ENCODE measurements at regions not wholly inside any gene's neighbourhood (a gene's known extent, or its start where the extent isn't known, plus 50 kb on each side); places are given as distances from the start of the nearest gene placed in this dataset.

DNA sequence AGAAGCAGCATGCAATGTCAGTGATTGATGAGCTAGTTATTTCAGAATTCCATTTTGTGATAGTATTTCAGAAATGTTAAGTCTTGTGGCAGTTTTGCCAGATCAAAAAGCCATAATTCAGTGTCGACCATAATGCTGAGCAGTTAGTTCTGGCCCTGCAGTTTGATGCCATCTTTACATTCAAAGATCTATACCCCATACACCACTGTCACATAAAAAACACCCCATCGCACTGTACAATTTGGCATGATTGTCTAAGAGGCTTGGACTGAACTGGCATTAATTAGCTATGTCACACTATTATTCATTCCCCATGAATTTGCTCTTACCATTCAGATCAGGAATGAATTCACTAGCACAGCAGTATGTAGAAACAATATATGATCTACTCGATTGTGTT lies 127.7 kb upstream of the EPHA3 start:
- H3K4me3 ChIP-seq (ENCODE audit: low read length in 3 of 3): no peak overlapping the region
- H3K27ac ChIP-seq (ENCODE audit: low read depth, low read length): no peak overlapping the region
- H3K36me3 ChIP-seq (ENCODE audit: control insufficient read depth in 3 of 3, insufficient read depth in 3 of 3, low read length in 3 of 3): no peaks in the 10 kb centered on the region
- no peaks in the 10 kb centered on the region for H3K9me3 ChIP-seq (ENCODE audit: control insufficient read depth in 3 of 3, low read length in 3 of 3)
- no peaks in the 10 kb centered on the region for H3K4me1 ChIP-seq (ENCODE audit: control insufficient read depth in 3 of 3, insufficient read depth in 3 of 3, low read length in 3 of 3)
- no peaks in the 10 kb centered on the region for H3K27me3 ChIP-seq (ENCODE audit: control insufficient read depth in 3 of 3, insufficient read depth in 3 of 3, low read length in 3 of 3)
- no peak overlapping the region for H3K9ac ChIP-seq (ENCODE audit: low read depth in 1 of 3, low read length in 3 of 3)

DNA sequence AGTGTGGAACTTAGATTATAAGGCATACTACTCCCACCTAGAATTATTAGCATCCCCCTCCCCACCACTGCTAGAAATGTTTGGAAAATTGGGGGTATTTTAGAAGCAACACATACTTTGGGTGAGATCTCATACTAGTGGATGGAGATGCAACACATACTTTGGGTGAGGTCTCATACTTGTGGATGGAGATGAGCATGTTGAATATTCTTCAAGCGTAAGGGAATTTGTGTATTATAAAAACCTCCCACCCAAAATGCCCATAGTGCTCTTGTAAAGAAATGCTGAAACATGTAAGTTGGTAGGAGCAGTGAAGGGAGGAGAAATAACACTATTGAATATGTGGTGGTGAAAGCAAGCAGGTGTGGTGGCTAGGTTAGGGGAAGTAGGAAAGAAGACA lies 124.0 kb upstream of the EPHA3 start:
- H3K36me3 ChIP-seq (ENCODE audit: control insufficient read depth in 3 of 3, insufficient read depth in 3 of 3, low read length in 3 of 3): no peaks in the 10 kb centered on the region
- H3K4me1 ChIP-seq (ENCODE audit: control insufficient read depth in 3 of 3, insufficient read depth in 3 of 3, low read length in 3 of 3): no peaks in the 10 kb centered on the region
- no peak overlapping the region for H3K9ac ChIP-seq (ENCODE audit: low read depth in 1 of 3, low read length in 3 of 3)
- H3K27me3 ChIP-seq (ENCODE audit: control insufficient read depth in 3 of 3, insufficient read depth in 3 of 3, low read length in 3 of 3): no peaks in the 10 kb centered on the region
- H3K4me3 ChIP-seq (ENCODE audit: low read length in 3 of 3): no peak overlapping the region
- H3K9me3 ChIP-seq (ENCODE audit: control insufficient read depth in 3 of 3, low read length in 3 of 3): no peaks in the 10 kb centered on the region
- no peak overlapping the region for H3K27ac ChIP-seq (ENCODE audit: low read depth, low read length)

DNA sequence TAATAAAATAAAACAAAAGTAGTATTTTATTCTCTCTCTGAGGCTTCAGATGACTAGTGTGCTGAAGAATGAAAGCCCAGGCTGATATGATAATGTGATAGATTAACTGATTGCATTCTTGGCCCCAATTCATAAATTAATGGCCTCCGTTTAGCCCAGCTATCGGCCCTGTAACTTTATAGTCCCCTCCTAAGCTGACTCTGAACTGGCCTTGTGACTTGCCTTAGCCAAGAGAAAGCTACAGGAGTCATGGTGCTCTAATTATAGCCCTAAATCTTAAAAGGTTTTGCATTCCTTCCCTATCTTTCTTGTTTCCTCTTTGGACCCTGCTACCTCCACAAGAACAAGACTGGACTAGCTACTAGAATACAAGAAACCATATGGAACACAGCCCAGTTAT lies 123.2 kb upstream of the EPHA3 start:
- H3K4me1 ChIP-seq (ENCODE audit: control insufficient read depth in 3 of 3, insufficient read depth in 3 of 3, low read length in 3 of 3): no peaks in the 10 kb centered on the region
- no peak overlapping the region for H3K27ac ChIP-seq (ENCODE audit: low read depth, low read length)
- H3K27me3 ChIP-seq (ENCODE audit: control insufficient read depth in 3 of 3, insufficient read depth in 3 of 3, low read length in 3 of 3): no peaks in the 10 kb centered on the region
- no peaks in the 10 kb centered on the region for H3K36me3 ChIP-seq (ENCODE audit: control insufficient read depth in 3 of 3, insufficient read depth in 3 of 3, low read length in 3 of 3)
- H3K9ac ChIP-seq (ENCODE audit: low read depth in 1 of 3, low read length in 3 of 3): no peak overlapping the region
- H3K9me3 ChIP-seq (ENCODE audit: control insufficient read depth in 3 of 3, low read length in 3 of 3): no peaks in the 10 kb centered on the region
- no peak overlapping the region for H3K4me3 ChIP-seq (ENCODE audit: low read length in 3 of 3)

DNA sequence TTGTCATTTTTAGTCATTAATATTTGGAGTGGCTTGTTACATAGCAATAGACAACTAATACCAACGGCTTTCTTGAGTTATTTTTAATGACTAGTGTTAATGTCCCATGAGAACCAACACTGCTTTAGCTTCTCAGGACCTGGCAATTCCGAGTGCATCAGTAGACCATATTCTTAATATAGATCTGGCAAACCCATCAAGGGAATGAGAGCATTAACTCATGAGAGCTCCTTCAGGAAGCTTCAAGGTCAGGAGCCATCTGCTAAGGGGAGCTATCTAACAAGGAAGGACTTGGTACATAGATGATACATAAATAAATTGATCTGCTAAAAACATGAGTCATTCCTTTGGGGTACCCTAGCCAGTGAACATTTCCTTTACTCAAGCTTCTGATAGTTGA lies 122.6 kb upstream of the EPHA3 start:
- Histone ChIP-seq H3K36me3 (ENCODE audit: control insufficient read depth in 3 of 3, insufficient read depth in 3 of 3, low read length in 3 of 3) (no peaks in the 10 kb centered on the region), H3K4me3 (ENCODE audit: low read length in 3 of 3) (no peak overlapping the region), H3K9ac (ENCODE audit: low read depth in 1 of 3, low read length in 3 of 3) (no peak overlapping the region), H3K4me1 (ENCODE audit: control insufficient read depth in 3 of 3, insufficient read depth in 3 of 3, low read length in 3 of 3) (no peaks in the 10 kb centered on the region), H3K27me3 (ENCODE audit: control insufficient read depth in 3 of 3, insufficient read depth in 3 of 3, low read length in 3 of 3) (no peaks in the 10 kb centered on the region), H3K27ac (ENCODE audit: low read depth, low read length) (no peak overlapping the region), H3K9me3 (ENCODE audit: control insufficient read depth in 3 of 3, low read length in 3 of 3) (no peaks in the 10 kb centered on the region)

DNA sequence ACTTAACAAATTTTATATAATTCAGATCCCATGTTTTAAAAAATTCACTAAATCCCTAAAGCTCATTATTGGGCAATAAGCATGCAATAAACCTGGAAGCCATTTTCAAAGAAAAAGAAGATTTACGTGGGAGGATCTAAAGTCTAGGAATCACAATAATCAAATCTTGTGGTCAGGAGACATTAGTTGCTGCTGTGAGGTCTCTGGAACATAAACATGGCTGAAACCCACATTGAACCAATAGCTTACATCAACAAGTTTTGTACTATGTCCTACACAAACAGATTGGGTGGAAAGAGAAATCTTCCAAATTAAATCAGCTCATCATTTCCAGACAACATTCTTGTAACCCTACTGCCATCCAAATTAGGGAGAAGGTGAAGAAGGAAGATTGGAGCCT lies 121.9 kb upstream of the EPHA3 start:
- Histone ChIP-seq H3K36me3 (ENCODE audit: control insufficient read depth in 3 of 3, insufficient read depth in 3 of 3, low read length in 3 of 3) (no peaks in the 10 kb centered on the region), H3K9me3 (ENCODE audit: control insufficient read depth in 3 of 3, low read length in 3 of 3) (no peaks in the 10 kb centered on the region), H3K9ac (ENCODE audit: low read depth in 1 of 3, low read length in 3 of 3) (no peak overlapping the region), H3K4me1 (ENCODE audit: control insufficient read depth in 3 of 3, insufficient read depth in 3 of 3, low read length in 3 of 3) (no peaks in the 10 kb centered on the region), H3K4me3 (ENCODE audit: low read length in 3 of 3) (no peak overlapping the region), H3K27ac (ENCODE audit: low read depth, low read length) (no peak overlapping the region), H3K27me3 (ENCODE audit: control insufficient read depth in 3 of 3, insufficient read depth in 3 of 3, low read length in 3 of 3) (no peaks in the 10 kb centered on the region)

DNA sequence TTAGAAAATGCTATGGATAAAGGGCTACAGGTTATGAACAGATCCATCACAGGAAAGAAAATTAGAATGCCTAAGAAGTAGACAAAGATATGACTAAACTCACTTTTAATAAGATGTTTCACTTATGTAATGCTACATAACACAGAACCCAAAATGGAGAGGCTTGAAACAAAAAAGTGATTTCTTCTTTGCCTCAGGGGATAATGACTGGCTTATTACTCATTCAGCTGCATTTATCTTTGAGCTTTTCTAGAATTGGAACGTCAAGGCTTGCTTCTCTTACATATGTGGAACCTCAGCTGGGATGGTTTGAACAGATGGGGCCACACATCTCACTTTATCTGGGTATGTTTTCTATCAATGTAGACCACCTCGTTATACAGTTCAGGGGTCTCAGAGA lies 120.6 kb upstream of the EPHA3 start:
- no peaks in the 10 kb centered on the region for H3K27me3 ChIP-seq (ENCODE audit: control insufficient read depth in 3 of 3, insufficient read depth in 3 of 3, low read length in 3 of 3)
- no peak overlapping the region for H3K9ac ChIP-seq (ENCODE audit: low read depth in 1 of 3, low read length in 3 of 3)
- H3K36me3 ChIP-seq (ENCODE audit: control insufficient read depth in 3 of 3, insufficient read depth in 3 of 3, low read length in 3 of 3): no peaks in the 10 kb centered on the region
- no peak overlapping the region for H3K27ac ChIP-seq (ENCODE audit: low read depth, low read length)
- no peak overlapping the region for H3K4me3 ChIP-seq (ENCODE audit: low read length in 3 of 3)
- no peaks in the 10 kb centered on the region for H3K9me3 ChIP-seq (ENCODE audit: control insufficient read depth in 3 of 3, low read length in 3 of 3)
- H3K4me1 ChIP-seq (ENCODE audit: control insufficient read depth in 3 of 3, insufficient read depth in 3 of 3, low read length in 3 of 3): no peaks in the 10 kb centered on the region

DNA sequence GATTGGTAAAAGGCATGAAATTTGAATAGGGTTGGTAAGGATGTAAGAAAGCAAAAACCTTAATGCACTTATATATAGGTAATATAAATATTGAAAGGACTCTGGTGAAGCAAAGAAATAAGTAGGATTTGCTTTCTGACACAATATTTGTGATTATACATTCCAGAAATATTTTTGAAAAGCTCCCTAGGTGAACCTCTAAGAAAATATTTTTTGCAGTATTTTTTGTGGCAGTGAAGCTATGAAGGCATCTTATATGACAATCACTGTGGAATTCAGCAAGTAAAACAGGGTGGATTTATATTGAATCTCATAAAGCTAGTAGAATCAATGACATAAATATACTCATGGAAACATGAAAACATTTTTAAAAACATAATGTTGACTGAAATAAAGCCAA lies 119.6 kb upstream of the EPHA3 start:
- no peaks in the 10 kb centered on the region for H3K27me3 ChIP-seq (ENCODE audit: control insufficient read depth in 3 of 3, insufficient read depth in 3 of 3, low read length in 3 of 3)
- H3K36me3 ChIP-seq (ENCODE audit: control insufficient read depth in 3 of 3, insufficient read depth in 3 of 3, low read length in 3 of 3): no peaks in the 10 kb centered on the region
- no peak overlapping the region for H3K9ac ChIP-seq (ENCODE audit: low read depth in 1 of 3, low read length in 3 of 3)
- H3K9me3 ChIP-seq (ENCODE audit: control insufficient read depth in 3 of 3, low read length in 3 of 3): no peaks in the 10 kb centered on the region
- no peak overlapping the region for H3K27ac ChIP-seq (ENCODE audit: low read depth, low read length)
- H3K4me3 ChIP-seq (ENCODE audit: low read length in 3 of 3): no peak overlapping the region
- no peaks in the 10 kb centered on the region for H3K4me1 ChIP-seq (ENCODE audit: control insufficient read depth in 3 of 3, insufficient read depth in 3 of 3, low read length in 3 of 3)

DNA sequence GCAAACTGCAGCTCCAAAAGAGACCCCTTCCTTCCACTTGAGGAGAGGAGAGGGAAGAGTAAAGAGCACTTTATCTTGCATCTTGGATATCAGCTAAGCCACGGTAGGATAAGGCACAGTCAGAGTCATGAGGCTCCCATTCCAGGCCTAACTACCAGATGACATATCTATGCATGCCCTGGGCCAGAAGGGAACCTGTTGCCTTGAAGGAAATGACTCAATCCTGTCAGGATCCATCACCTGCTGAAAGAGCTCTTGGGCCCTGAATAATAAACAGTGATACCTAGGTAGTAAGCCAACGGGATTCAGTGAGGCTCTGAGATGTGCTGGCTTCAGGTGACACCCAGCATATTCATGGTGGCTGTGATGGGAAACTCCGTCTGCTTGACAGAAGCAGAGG lies 118.5 kb upstream of the EPHA3 start:
- Histone ChIP-seq H3K4me3 (ENCODE audit: low read length in 3 of 3) (no peak overlapping the region), H3K9ac (ENCODE audit: low read depth in 1 of 3, low read length in 3 of 3) (no peak overlapping the region), H3K9me3 (ENCODE audit: control insufficient read depth in 3 of 3, low read length in 3 of 3) (no peaks in the 10 kb centered on the region), H3K27ac (ENCODE audit: low read depth, low read length) (no peak overlapping the region), H3K36me3 (ENCODE audit: control insufficient read depth in 3 of 3, insufficient read depth in 3 of 3, low read length in 3 of 3) (no peaks in the 10 kb centered on the region), H3K4me1 (ENCODE audit: control insufficient read depth in 3 of 3, insufficient read depth in 3 of 3, low read length in 3 of 3) (no peaks in the 10 kb centered on the region), H3K27me3 (ENCODE audit: control insufficient read depth in 3 of 3, insufficient read depth in 3 of 3, low read length in 3 of 3) (no peaks in the 10 kb centered on the region)

DNA sequence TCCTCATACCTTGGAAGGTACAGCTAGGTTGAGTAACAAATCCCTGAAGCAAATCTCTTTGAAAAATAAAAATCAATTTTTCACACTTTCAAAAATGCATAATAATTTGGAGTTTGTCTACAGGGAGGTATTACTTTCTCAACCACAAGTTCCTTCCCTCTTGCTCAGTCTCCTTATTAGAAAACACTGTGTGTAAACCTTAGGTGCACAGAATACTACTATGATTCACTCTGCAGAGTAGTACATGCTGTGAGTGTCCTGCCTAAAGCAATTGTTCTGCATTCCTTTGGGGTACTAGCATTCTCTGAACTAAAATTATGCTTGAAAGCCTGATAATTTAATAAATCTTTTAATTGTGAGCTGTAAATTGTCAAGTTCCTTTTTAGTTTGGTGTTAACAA lies 115.9 kb upstream of the EPHA3 start:
- Histone ChIP-seq H3K4me1 (ENCODE audit: control insufficient read depth in 3 of 3, insufficient read depth in 3 of 3, low read length in 3 of 3) (no peaks in the 10 kb centered on the region), H3K4me3 (ENCODE audit: low read length in 3 of 3) (no peak overlapping the region), H3K36me3 (ENCODE audit: control insufficient read depth in 3 of 3, insufficient read depth in 3 of 3, low read length in 3 of 3) (no peaks in the 10 kb centered on the region), H3K27me3 (ENCODE audit: control insufficient read depth in 3 of 3, insufficient read depth in 3 of 3, low read length in 3 of 3) (no peaks in the 10 kb centered on the region), H3K9ac (ENCODE audit: low read depth in 1 of 3, low read length in 3 of 3) (no peak overlapping the region), H3K9me3 (ENCODE audit: control insufficient read depth in 3 of 3, low read length in 3 of 3) (no peaks in the 10 kb centered on the region), H3K27ac (ENCODE audit: low read depth, low read length) (no peak overlapping the region)

DNA sequence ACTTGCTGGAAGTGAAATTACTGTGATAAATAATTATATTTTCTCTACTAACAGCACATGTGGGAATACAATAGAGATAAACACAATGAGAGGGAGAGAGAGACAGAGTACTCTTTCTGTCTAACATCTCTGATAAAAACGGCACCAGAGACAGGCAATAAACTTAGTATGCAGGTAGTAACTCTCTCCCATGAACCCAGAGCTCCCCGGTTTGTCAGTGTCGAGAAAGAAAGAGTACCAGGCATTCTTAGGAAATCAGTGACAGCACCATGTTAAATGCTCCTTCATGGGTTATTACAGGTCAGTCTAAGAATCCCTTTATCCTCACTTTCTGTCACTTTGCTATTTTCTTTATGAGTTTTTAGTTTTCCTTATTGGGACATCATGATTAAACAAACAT lies 110.7 kb upstream of the EPHA3 start:
- Histone ChIP-seq H3K4me1 (ENCODE audit: control insufficient read depth in 3 of 3, insufficient read depth in 3 of 3, low read length in 3 of 3) (no peaks in the 10 kb centered on the region), H3K27me3 (ENCODE audit: control insufficient read depth in 3 of 3, insufficient read depth in 3 of 3, low read length in 3 of 3) (no peaks in the 10 kb centered on the region), H3K9me3 (ENCODE audit: control insufficient read depth in 3 of 3, low read length in 3 of 3) (no peaks in the 10 kb centered on the region), H3K4me3 (ENCODE audit: low read length in 3 of 3) (no peak overlapping the region), H3K36me3 (ENCODE audit: control insufficient read depth in 3 of 3, insufficient read depth in 3 of 3, low read length in 3 of 3) (no peaks in the 10 kb centered on the region), H3K27ac (ENCODE audit: low read depth, low read length) (no peak overlapping the region), H3K9ac (ENCODE audit: low read depth in 1 of 3, low read length in 3 of 3) (no peak overlapping the region)

DNA sequence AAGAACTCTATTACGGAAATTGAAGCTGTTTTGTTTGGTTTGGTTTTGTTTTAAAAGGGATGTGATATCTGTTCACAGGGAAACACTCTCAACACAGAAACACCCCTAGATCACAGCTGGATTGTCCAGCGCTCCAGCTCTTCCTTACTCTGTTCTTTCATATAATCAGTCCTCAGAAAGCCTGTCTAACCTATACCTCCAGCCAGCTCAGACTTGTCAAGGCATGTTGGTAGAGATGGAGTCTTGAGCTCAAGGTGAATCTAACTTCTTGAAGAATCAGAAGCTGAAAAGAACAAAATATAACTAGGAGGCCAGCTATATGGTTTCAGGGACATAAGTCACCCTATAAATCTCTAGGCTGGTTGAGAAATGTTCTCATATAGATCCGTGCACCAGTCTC lies 110.2 kb upstream of the EPHA3 start:
- no peaks in the 10 kb centered on the region for H3K4me1 ChIP-seq (ENCODE audit: control insufficient read depth in 3 of 3, insufficient read depth in 3 of 3, low read length in 3 of 3)
- H3K36me3 ChIP-seq (ENCODE audit: control insufficient read depth in 3 of 3, insufficient read depth in 3 of 3, low read length in 3 of 3): no peaks in the 10 kb centered on the region
- H3K4me3 ChIP-seq (ENCODE audit: low read length in 3 of 3): no peak overlapping the region
- no peak overlapping the region for H3K9ac ChIP-seq (ENCODE audit: low read depth in 1 of 3, low read length in 3 of 3)
- no peak overlapping the region for H3K27ac ChIP-seq (ENCODE audit: low read depth, low read length)
- no peaks in the 10 kb centered on the region for H3K27me3 ChIP-seq (ENCODE audit: control insufficient read depth in 3 of 3, insufficient read depth in 3 of 3, low read length in 3 of 3)
- H3K9me3 ChIP-seq (ENCODE audit: control insufficient read depth in 3 of 3, low read length in 3 of 3): no peaks in the 10 kb centered on the region

Data from skeletal muscle tissue (tissue), 3 donors.